HG03457 (cell line): ENCODE measurements at regions not wholly inside any gene's neighbourhood (a gene's known extent, or its start where the extent isn't known, plus 50 kb on each side); places are given as distances from the start of the nearest gene placed in this dataset.

Source experiments
- ATAC-seq: cut with Tn5 transposase; IDR thresholded peaks from one replicate; pipeline ENCODE4 v1.9.1; 2021; ENCODE audit warnings: moderate number of reproducible peaks; ENCODE audit not compliant: unreplicated experiment

DNA sequence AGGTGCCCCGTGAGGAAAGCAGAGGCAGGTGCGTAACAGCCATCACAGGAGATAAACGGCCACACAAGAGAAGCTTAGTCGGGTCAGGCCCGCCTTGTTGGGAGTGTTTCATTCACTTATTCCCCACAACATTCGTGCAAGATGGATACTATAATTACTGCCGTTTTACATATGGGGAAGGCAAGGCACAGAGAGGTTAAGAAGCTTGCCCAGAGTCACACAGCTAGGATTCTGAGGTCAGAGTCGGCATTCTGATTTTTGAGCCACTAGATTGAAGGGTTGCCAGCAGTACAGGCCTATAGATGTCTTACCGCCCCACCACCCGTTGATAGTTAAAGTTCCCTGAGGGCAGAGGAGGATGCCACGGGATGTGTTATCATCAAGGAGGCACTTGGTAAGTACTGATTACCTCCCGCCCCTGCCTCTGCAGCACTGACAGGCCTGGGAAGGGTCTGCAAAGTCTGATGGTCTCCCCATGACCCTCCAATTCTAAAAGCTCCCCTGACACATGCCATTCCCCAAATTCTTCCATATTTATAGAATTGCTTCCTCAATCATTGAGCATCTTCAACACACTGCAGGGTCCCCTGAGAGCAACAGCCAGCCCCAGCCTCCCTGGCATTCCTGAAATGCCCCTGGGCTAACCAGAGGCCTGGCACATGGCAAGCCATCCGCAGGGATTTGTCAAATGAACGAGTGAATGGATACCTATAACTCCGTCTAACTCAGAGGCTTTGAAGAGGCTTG is 74.7 kb upstream of the CLDN14 start:
- ATAC-seq = no peak

GRCh38 chr21:36555199-36555800 is 75.4 kb upstream of the CLDN14 start:
- no peak for ATAC-seq

DNA sequence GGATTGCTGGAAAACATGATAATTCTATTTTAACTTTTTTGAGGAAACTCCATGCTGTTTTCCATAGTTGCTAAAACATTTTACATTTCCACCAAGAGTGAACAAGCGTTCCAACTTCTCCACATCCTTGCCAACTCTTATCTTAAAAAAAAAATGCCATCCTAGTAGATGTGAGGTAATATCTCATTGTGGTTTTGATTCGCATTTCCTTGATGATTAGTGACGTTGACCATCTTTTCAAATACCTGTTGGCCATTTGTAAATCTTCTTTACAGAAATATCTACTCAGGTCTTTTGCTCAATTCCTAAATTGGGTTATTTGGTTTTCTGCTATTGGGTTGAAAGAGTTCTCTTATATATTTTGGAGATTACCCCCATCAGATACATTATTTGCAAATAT is 77.4 kb upstream of the CLDN14 start:
- no peak for ATAC-seq

- no peak for ATAC-seq
Measured at GRCh38 chr21:36560933-36561575, 81.1 kb upstream of the CLDN14 start.

GRCh38 chr21:36563341-36563926 is 83.5 kb upstream of the CLDN14 start:
- no peak for ATAC-seq

- ATAC-seq = no peak
Measured at GRCh38 chr21:36564647-36565046, 84.7 kb upstream of the CLDN14 start.

DNA sequence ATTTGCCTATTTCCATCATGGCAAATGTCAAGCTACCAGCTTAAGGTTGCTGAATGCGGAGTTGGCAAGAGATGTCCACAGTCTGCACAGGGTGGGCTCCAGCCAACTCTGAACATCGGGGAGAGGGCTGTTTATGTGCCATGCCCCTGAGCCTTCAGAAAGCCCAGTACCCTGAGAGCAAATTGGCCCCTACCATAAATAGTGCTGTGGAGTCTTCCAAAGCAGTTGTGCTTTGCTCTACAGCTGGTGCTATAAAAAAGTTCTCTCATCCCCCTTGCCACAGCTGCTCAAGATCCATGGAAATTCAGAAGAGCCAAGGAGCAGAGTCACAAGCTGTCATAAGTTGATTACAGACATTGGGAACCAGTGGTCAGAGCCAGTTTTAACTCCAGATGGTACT is 85.6 kb upstream of the CLDN14 start:
- no peak for ATAC-seq

GRCh38 chr21:36566644-36567043 is 86.7 kb upstream of the CLDN14 start:
- ATAC-seq = no peak

DNA sequence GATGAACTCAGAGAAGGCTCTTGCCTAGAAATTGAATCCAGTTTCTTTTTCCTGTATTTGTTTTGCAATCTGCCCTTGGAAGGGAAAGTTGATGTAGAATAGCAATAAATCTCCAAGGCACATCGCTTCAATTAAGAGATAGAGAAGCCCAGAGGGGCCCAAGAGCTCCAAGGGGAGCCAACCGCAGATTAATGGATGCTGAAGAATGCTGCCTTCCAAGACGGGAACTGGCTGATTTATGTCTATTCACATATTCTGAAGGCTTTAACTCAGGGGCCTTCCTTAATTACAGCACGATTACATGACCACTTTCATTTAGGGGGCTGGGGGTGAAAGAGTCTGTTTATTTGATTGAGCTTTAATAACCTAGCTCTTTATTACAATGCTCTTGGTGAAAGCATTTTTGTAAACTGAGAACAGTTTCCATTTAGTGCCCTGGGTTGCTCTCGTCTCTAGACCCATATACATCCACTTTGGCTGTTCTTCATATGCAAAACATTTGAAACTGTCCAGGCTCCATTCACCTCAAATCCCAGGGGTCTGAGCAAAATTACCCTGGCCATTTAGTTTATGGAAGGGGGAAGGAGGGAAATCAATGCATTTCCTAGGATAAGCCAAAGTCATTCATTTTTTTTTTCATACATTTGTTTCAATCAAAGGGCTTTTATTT is 87.4 kb upstream of the CLDN14 start:
- ATAC-seq = no peak

DNA sequence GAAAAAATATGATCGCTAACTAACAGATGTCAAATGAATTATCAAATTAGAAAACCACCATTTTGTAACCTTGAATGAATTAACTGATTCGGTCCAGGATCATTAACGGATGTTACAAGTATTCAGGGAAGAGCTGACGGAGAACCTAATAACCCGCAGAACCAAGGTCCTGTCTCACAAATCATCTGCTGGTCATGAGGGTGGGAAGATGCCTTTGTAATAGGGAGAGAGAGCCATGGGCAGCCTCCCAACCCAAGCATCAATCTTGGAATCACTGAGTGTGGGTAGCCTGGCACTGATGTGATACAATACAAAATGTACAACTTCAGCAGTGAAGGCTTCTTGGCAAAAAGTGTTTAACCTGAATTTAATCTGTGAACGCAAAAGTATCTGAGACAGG is 89.6 kb upstream of the CLDN14 start:
- no peak for ATAC-seq

GRCh38 chr21:36571556-36571955 is 91.6 kb upstream of the CLDN14 start:
- ATAC-seq = no peak

DNA sequence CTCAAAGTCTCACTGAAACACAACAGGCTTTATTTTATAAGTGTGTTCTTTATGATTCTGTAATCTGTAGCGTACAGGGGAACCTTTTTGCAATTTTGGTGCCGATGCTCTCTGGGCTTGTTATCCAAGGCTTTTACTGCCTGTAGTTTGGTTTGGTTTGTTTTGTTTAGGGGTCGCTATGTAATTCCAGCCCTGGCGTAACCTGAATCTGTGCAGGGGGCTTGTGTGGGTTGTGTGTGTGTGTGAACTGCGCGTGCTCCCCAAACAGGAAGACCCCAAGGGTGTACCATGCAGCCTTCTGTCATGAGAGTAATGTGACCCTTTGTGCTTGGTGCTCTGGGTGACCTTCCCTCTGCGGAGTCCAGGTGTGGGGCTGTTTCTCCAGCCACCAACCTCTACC is 92.1 kb upstream of the CLDN14 start:
- no peak for ATAC-seq

DNA sequence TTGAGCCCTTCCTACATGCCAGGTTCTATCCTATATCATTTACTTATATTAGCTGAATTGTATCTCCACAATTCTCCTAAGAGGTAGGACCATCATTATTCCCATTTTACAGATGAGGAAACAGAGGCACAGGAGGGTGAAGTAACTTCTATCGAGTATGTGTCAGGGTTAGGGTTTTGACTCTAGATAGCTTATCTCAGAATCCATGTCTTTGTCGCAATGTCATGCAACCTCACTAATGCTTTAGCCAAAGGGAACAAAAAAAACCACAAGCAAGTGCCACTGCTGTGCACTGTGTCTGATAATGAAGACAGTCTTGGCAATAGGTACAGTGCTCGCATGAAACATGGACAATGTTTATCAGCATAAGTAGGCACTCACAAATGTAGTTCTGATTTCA is 95.4 kb upstream of the CLDN14 start:
- no peak for ATAC-seq

GRCh38 chr21:36576441-36576840 is 96.5 kb upstream of the CLDN14 start:
- no peak for ATAC-seq

- ATAC-seq = no peak
Measured at GRCh38 chr21:36579898-36580297, 100.0 kb upstream of the CLDN14 start.

DNA sequence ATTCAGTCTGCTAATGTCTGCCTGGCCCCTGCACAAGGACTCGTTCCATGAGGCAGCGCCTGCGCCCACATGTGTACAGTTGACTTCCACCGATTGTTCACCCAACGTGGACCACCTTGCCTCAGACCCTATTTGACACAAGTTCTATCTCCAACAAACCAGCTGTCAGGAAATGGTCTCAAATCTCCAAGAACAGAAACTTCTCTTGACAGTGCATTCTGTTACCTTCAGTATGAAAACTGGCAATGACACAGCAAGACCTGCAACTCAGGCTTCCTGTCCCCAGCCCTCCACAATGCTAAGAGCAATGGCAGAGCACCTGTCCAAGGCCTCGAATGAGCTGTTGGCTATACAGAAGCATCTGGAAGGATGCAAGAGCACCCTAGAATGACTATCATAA is 102.3 kb upstream of the CLDN14 start:
- no peak for ATAC-seq

DNA sequence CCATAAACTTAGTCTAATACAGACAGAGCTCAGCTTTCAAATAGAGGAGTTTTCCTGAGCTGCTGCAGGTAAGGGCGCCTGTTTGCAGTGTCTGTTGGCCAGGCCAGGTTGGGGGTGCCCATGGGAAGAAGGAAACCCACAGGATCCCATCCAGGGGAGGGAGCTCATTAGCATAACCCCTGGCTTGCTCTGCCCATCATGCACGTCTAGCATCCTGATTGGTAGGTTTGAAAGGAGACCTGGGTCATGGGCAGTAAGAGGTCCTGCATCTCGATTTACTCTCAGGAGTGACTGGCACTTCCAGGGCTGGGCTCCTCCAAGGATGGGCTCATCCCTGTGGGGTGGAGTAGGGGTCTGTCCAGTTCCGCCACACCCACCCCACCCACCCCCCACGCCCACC is 103.7 kb upstream of the CLDN14 start:
- no peak for ATAC-seq

GRCh38 chr21:36584980-36585940 is 105.3 kb upstream of the CLDN14 start:
- ATAC-seq = no peak

DNA sequence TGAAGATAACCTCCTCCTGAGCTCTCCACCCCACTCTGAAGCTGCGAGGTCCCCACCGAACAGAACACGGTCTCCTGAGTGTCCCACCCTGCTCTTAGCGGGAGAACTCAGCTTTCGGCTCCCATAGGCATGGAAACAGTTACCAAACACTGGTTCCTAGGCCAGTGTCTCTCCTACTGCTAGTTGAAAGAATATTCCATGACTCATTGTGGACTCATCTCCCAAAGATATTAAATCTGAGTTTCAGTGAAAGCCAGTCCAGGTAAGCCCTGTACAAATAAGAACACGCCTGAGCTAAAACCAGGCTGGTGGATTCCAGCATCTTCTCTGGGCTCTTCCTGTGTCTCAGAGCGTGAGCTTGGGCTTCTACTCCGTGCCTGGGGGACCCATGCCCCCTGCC is 107.5 kb upstream of the CLDN14 start:
- ATAC-seq = no peak

DNA sequence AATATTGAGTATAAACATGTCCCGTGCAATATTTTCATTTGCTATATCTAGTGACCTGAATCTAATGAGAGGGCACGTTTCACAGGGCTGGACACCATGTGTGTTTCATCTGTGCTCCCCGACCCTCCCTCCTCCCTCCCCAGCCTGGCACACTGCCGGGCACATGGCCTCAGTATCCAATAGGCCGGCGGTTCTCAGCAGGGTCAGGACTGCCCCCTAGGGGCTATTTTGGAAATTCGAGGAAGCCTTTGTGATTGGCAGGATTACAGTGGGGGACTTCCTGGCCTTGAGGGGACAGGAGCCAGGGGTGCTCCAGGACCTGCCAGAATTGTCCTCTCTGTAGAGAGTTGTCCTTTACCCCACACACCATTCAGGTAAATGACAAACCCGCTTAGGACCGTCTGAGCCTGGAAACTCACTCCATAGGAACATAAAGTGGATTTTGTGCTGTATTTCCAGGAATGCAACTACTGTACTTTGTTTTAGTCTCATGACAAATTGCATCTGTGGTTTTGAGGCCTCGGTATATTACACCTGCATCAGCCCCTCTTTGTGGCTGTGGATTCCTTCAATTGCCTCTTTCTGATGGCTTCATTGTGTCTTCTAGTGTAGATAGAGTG is 109.5 kb upstream of the SIM2 start:
- no peak for ATAC-seq
